ENCODE measurements at regions not wholly inside any gene's neighbourhood (a gene's known extent, or its start where the extent isn't known, plus 50 kb on each side); places are given as distances from the start of the nearest gene placed in this dataset.

- H3K9me3 Mint-ChIP-seq, result peaks cover 5% of the 10 kb centered on the region
- no peak overlapping the region for H3K4me3 Mint-ChIP-seq
- H3K4me1 Mint-ChIP-seq, result no peaks in the 10 kb centered on the region
- TF ChIP-seq, protein P1, sequence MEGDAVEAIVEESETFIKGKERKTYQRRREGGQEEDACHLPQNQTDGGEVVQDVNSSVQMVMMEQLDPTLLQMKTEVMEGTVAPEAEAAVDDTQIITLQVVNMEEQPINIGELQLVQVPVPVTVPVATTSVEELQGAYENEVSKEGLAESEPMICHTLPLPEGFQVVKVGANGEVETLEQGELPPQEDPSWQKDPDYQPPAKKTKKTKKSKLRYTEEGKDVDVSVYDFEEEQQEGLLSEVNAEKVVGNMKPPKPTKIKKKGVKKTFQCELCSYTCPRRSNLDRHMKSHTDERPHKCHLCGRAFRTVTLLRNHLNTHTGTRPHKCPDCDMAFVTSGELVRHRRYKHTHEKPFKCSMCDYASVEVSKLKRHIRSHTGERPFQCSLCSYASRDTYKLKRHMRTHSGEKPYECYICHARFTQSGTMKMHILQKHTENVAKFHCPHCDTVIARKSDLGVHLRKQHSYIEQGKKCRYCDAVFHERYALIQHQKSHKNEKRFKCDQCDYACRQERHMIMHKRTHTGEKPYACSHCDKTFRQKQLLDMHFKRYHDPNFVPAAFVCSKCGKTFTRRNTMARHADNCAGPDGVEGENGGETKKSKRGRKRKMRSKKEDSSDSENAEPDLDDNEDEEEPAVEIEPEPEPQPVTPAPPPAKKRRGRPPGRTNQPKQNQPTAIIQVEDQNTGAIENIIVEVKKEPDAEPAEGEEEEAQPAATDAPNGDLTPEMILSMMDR (IDR thresholded peaks at IDR 0.05; ENCODE audit: unreplicated experiment in 3 of 3), result no peak
- no peaks in the 10 kb centered on the region for H3K27me3 Mint-ChIP-seq (ENCODE audit: low read depth)
- H3K27ac Mint-ChIP-seq, result no peak overlapping the region
- peaks cover 6% of the 10 kb centered on the region for H3K36me3 Mint-ChIP-seq (ENCODE audit: low read depth)
Observed at GRCh38 chr4:83701041-83701440, 165.1 kb downstream of the GPAT3 start.

GRCh38 chr4:83699358-83699757, 163.4 kb downstream of the GPAT3 start:
- TF ChIP-seq, protein P1 (IDR thresholded peaks at IDR 0.05; ENCODE audit: unreplicated experiment in 3 of 3), result no peak
- Mint-ChIP-seq H3K4me3 (no peak overlapping the region), H3K36me3 (ENCODE audit: low read depth) (peaks cover 6% of the 10 kb centered on the region), H3K9me3 (peaks cover 5% of the 10 kb centered on the region), H3K27me3 (ENCODE audit: low read depth) (no peaks in the 10 kb centered on the region), H3K27ac (no peak overlapping the region), H3K4me1 (no peaks in the 10 kb centered on the region)

DNA sequence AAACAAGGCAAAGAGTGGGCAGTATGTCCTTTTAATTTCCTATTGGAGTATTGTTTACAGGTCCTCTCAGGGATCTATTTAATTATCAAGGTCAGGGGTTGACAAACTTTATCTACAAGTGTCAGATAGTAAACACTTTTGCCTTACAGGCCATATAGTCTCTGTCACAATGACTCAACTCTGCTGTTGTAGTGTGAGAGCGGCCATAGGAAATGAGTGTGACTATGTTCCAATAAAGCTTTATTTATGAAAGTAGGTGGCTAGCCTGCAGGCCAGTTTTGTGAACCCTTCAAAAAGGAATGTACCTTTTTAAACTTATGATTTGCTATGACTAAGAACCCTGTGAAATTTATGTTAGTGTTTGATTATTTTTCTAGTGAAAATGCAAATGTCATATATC, 156.1 kb downstream of the GPAT3 start:
- Mint-ChIP-seq H3K27ac (no peak overlapping the region), H3K9me3 (no peaks in the 10 kb centered on the region), H3K27me3 (ENCODE audit: low read depth) (no peaks in the 10 kb centered on the region), H3K36me3 (ENCODE audit: low read depth) (no peaks in the 10 kb centered on the region), H3K4me1 (no peaks in the 10 kb centered on the region), H3K4me3 (no peak overlapping the region)
- TF ChIP-seq, protein P1 (IDR thresholded peaks at IDR 0.05; ENCODE audit: unreplicated experiment in 3 of 3), result no peak

GRCh38 chr4:83686166-83686565, 150.3 kb downstream of the GPAT3 start:
- peaks cover 6% of the 10 kb centered on the region for H3K27me3 Mint-ChIP-seq (ENCODE audit: low read depth)
- H3K4me1 Mint-ChIP-seq, result no peaks in the 10 kb centered on the region
- no peaks in the 10 kb centered on the region for H3K36me3 Mint-ChIP-seq (ENCODE audit: low read depth)
- TF ChIP-seq, protein P1 (IDR thresholded peaks at IDR 0.05; ENCODE audit: unreplicated experiment in 3 of 3), result no peak
- H3K9me3 Mint-ChIP-seq, result no peaks in the 10 kb centered on the region
- H3K4me3 Mint-ChIP-seq, result no peak overlapping the region
- H3K27ac Mint-ChIP-seq, result no peak overlapping the region

DNA sequence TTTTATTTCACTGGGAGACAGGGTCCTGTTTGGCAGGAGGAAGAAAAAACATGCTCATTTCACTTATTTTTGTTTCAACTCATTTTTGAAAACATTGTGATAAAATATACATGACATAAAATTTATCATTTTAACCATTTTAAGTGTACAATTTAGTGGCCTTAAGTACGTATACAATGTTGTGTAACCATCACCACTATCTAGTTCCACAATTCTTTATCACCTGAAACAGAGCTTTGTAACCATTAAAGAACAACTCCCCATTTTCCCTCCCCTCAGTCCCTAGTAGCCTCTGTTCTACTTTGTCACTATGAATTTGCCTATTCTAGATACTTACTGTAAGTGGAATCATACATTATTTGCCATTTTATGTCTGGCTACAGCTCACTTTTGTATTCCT, 143.8 kb downstream of the GPAT3 start:
- Mint-ChIP-seq H3K36me3 (ENCODE audit: low read depth) (no peaks in the 10 kb centered on the region), H3K4me1 (peaks cover 5% of the 10 kb centered on the region), H3K27me3 (ENCODE audit: low read depth) (peaks cover 10% of the 10 kb centered on the region), H3K4me3 (no peak overlapping the region), H3K27ac (no peak overlapping the region), H3K9me3 (no peaks in the 10 kb centered on the region)
- TF ChIP-seq, protein P1 (IDR thresholded peaks at IDR 0.05; ENCODE audit: unreplicated experiment in 3 of 3), result no peak

- H3K36me3 Mint-ChIP-seq (ENCODE audit: low read depth), result no peaks in the 10 kb centered on the region
- H3K4me3 Mint-ChIP-seq, result no peak overlapping the region
- H3K27ac Mint-ChIP-seq, result no peak overlapping the region
- TF ChIP-seq, protein P1 (IDR thresholded peaks at IDR 0.05; ENCODE audit: unreplicated experiment in 3 of 3), result no peak
- H3K9me3 Mint-ChIP-seq, result no peaks in the 10 kb centered on the region
- peaks cover 5% of the 10 kb centered on the region for H3K4me1 Mint-ChIP-seq
- H3K27me3 Mint-ChIP-seq (ENCODE audit: low read depth), result peaks cover 10% of the 10 kb centered on the region
Observed at GRCh38 chr4:83679254-83679653, 143.3 kb downstream of the GPAT3 start.
